Neuron (in vitro differentiated cells): ENCODE measurements at regions not wholly inside any gene's neighbourhood (a gene's known extent, or its start where the extent isn't known, plus 50 kb on each side); places are given as distances from the start of the nearest gene placed in this dataset.

Experiments
- H2AFZ ChIP-seq: one replicate; pipeline ENCODE4 v1.6.1; 2013; ENCODE audit warnings: low read depth, mild to moderate bottlenecking, inconsistent platforms, low read length, moderate library complexity
- H3K27me3 ChIP-seq: one replicate; pipeline ENCODE4 v1.6.1; 2013; ENCODE audit warnings: low read length; ENCODE audit not compliant: insufficient read depth
- H3K36me3 ChIP-seq: one replicate; pipeline ENCODE4 v1.6.1; 2013; ENCODE audit warnings: low read length; ENCODE audit not compliant: insufficient read depth
- H3K4me1 ChIP-seq: one replicate; pipeline ENCODE4 v1.6.1; 2013; ENCODE audit warnings: low read length; ENCODE audit not compliant: insufficient read depth
- H3K4me3 ChIP-seq: 2 replicates; pipeline ENCODE4 v1.5.1; 2013; ENCODE audit warnings: mild to moderate bottlenecking, low read length, moderate library complexity
- H3K9me3 ChIP-seq: one replicate; pipeline ENCODE4 v1.6.1; 2013; ENCODE audit warnings: low read length

GRCh38 chr1:4550941-4551340, 103.5 kb upstream of the AJAP1 start:
- Histone ChIP-seq H3K27me3 (no peaks in the 10 kb centered on the region), H2AFZ (no peak overlapping the region), H3K9me3 (no peaks in the 10 kb centered on the region), H3K36me3 (no peaks in the 10 kb centered on the region), H3K4me3 (no peak overlapping the region), H3K4me1 (no peaks in the 10 kb centered on the region)

GRCh38 chr1:4551706-4552105, 102.7 kb upstream of the AJAP1 start:
- Histone ChIP-seq H2AFZ (no peak overlapping the region), H3K9me3 (no peaks in the 10 kb centered on the region), H3K36me3 (no peaks in the 10 kb centered on the region), H3K4me3 (no peak overlapping the region), H3K4me1 (no peaks in the 10 kb centered on the region), H3K27me3 (no peaks in the 10 kb centered on the region)

GRCh38 chr1:4553761-4554160, 100.6 kb upstream of the AJAP1 start:
- no peak overlapping the region for H2AFZ ChIP-seq
- H3K9me3 ChIP-seq, result no peaks in the 10 kb centered on the region
- H3K4me1 ChIP-seq, result no peaks in the 10 kb centered on the region
- no peak overlapping the region for H3K4me3 ChIP-seq
- H3K27me3 ChIP-seq, result no peaks in the 10 kb centered on the region
- no peaks in the 10 kb centered on the region for H3K36me3 ChIP-seq

- no peaks in the 10 kb centered on the region for H3K4me1 ChIP-seq
- no peak overlapping the region for H2AFZ ChIP-seq
- no peaks in the 10 kb centered on the region for H3K36me3 ChIP-seq
- no peaks in the 10 kb centered on the region for H3K27me3 ChIP-seq
- no peak overlapping the region for H3K4me3 ChIP-seq
- H3K9me3 ChIP-seq, result no peaks in the 10 kb centered on the region
Measured at GRCh38 chr1:4554271-4554865, 100.0 kb upstream of the AJAP1 start.

GRCh38 chr1:4557949-4558348, 96.5 kb upstream of the AJAP1 start:
- Histone ChIP-seq H3K4me3 (no peak overlapping the region), H3K27me3 (no peaks in the 10 kb centered on the region), H2AFZ (no peak overlapping the region), H3K9me3 (no peaks in the 10 kb centered on the region), H3K4me1 (no peaks in the 10 kb centered on the region), H3K36me3 (no peaks in the 10 kb centered on the region)

- Histone ChIP-seq H3K27me3 (no peaks in the 10 kb centered on the region), H3K36me3 (no peaks in the 10 kb centered on the region), H3K9me3 (no peaks in the 10 kb centered on the region), H3K4me1 (no peaks in the 10 kb centered on the region), H2AFZ (no peak overlapping the region), H3K4me3 (no peak overlapping the region)
Measured at GRCh38 chr1:4561205-4561604, 93.2 kb upstream of the AJAP1 start.

GRCh38 chr1:4562321-4562720, 92.1 kb upstream of the AJAP1 start:
- Histone ChIP-seq H3K4me3 (no peak overlapping the region), H3K9me3 (no peaks in the 10 kb centered on the region), H2AFZ (no peak overlapping the region), H3K4me1 (no peaks in the 10 kb centered on the region), H3K36me3 (no peaks in the 10 kb centered on the region), H3K27me3 (no peaks in the 10 kb centered on the region)

- H3K9me3 ChIP-seq, result no peaks in the 10 kb centered on the region
- H3K27me3 ChIP-seq, result no peaks in the 10 kb centered on the region
- no peaks in the 10 kb centered on the region for H3K36me3 ChIP-seq
- H3K4me1 ChIP-seq, result no peaks in the 10 kb centered on the region
- H3K4me3 ChIP-seq, result no peak overlapping the region
- H2AFZ ChIP-seq, result no peak overlapping the region
Measured at GRCh38 chr1:4563586-4563985, 90.8 kb upstream of the AJAP1 start.

- Histone ChIP-seq H3K27me3 (no peaks in the 10 kb centered on the region), H2AFZ (no peak overlapping the region), H3K4me3 (no peak overlapping the region), H3K4me1 (no peaks in the 10 kb centered on the region), H3K36me3 (no peaks in the 10 kb centered on the region), H3K9me3 (no peaks in the 10 kb centered on the region)
Measured at GRCh38 chr1:4564051-4564450, 90.4 kb upstream of the AJAP1 start.

- Histone ChIP-seq H2AFZ (no peak overlapping the region), H3K4me1 (no peaks in the 10 kb centered on the region), H3K36me3 (no peaks in the 10 kb centered on the region), H3K27me3 (no peaks in the 10 kb centered on the region), H3K4me3 (no peak overlapping the region), H3K9me3 (no peaks in the 10 kb centered on the region)
Measured at GRCh38 chr1:4565166-4565565, 89.2 kb upstream of the AJAP1 start.

GRCh38 chr1:4565801-4566449, 88.5 kb upstream of the AJAP1 start:
- Histone ChIP-seq H3K9me3 (no peaks in the 10 kb centered on the region), H2AFZ (no peak overlapping the region), H3K4me1 (no peaks in the 10 kb centered on the region), H3K27me3 (no peaks in the 10 kb centered on the region), H3K4me3 (no peak overlapping the region), H3K36me3 (no peaks in the 10 kb centered on the region)

- H3K27me3 ChIP-seq, result no peaks in the 10 kb centered on the region
Measured at GRCh38 chr1:4571263-4571662, 83.1 kb upstream of the AJAP1 start.

GRCh38 chr1:4573526-4573925, 80.9 kb upstream of the AJAP1 start:
- Histone ChIP-seq H3K9me3 (no peaks in the 10 kb centered on the region), H3K27me3 (no peaks in the 10 kb centered on the region), H3K4me1 (no peaks in the 10 kb centered on the region), H3K36me3 (no peaks in the 10 kb centered on the region), H2AFZ (no peak overlapping the region), H3K4me3 (no peak overlapping the region)

More at GRCh38 chr1:4571263-4571662, 83.1 kb upstream of the AJAP1 start:
- H3K9me3 ChIP-seq, result no peaks in the 10 kb centered on the region
- no peaks in the 10 kb centered on the region for H3K36me3 ChIP-seq
- no peaks in the 10 kb centered on the region for H3K4me1 ChIP-seq
- H3K4me3 ChIP-seq, result no peak overlapping the region
- no peak overlapping the region for H2AFZ ChIP-seq

- H3K36me3 ChIP-seq, result no peaks in the 10 kb centered on the region
- H3K4me1 ChIP-seq, result no peaks in the 10 kb centered on the region
- H3K27me3 ChIP-seq, result peaks cover 4% of the 10 kb centered on the region
- no peak overlapping the region for H2AFZ ChIP-seq
- no peaks in the 10 kb centered on the region for H3K9me3 ChIP-seq
- H3K4me3 ChIP-seq, result no peak overlapping the region
Measured at GRCh38 chr1:4581807-4582206, 72.6 kb upstream of the AJAP1 start.
